DOHH2 (cell line): ENCODE measurements at regions not wholly inside any gene's neighbourhood (a gene's known extent, or its start where the extent isn't known, plus 50 kb on each side); places are given as distances from the start of the nearest gene placed in this dataset.

Experiments
- CTCF ChIP-seq: fragments of 200-600 bp; sonication (generic); IDR thresholded peaks from one replicate; pipeline ENCODE4 v1.5.1; 2014; ENCODE audit warnings: antibody characterized with exemption, mild to moderate bottlenecking, low read depth, low read length; ENCODE audit not compliant: poor library complexity, severe bottlenecking
- EZH2phosphoT487 ChIP-seq: fragments of 200-600 bp; sonication (generic); IDR thresholded peaks from 2 replicates; pipeline ENCODE4 v1.6.1; 2017; ENCODE audit warnings: borderline replicate concordance, mild to moderate bottlenecking, antibody characterized with exemption, low read length, moderate library complexity, mixed read lengths

GRCh38 chr2:58667137-58667774 is 426.1 kb upstream of the FANCL start:
- TF ChIP-seq CTCF (no peak), EZH2phosphoT487 (no peak)
